A673 (cell line): ENCODE measurements at regions not wholly inside any gene's neighbourhood (a gene's known extent, or its start where the extent isn't known, plus 50 kb on each side); places are given as distances from the start of the nearest gene placed in this dataset.

Source experiments
- BruUV-seq: library from RNA; stranded (reverse); fragments of 400-500 nt; replicated peaks from 2 replicates; lab custom pipeline; 2021; lab: Mats Ljungman, UMichigan
- CTCF ChIA-PET: fragments of 300-600 bp; sonication (Branson Sonifier 250); formaldehyde crosslinking; loops from one replicate; lab custom pipeline; 2022; ENCODE audit warnings: antibody characterized with exemption; lab: Charles Lee
- POLR2A ChIA-PET: fragments of 300-600 bp; sonication (Branson Sonifier 250); formaldehyde crosslinking; loops from one replicate; lab custom pipeline; 2022; ENCODE audit warnings: antibody characterized with exemption; ENCODE audit not compliant: low non-redundant PET; lab: Charles Lee
- DNase-seq: peaks from one replicate; pipeline ENCODE4 v3.0.0-alpha.2; 2015; ENCODE audit warnings: low spot score
- H3K27ac ChIP-seq: fragments of 200-600 bp; sonication (generic); 2 replicates; pipeline ENCODE4 v1.5.1; 2016; ENCODE audit warnings: mixed run types, low read depth, mild to moderate bottlenecking, mixed read lengths, antibody characterized with exemption, low read length; ENCODE audit not compliant: poor library complexity, severe bottlenecking
- H3K27me3 ChIP-seq: fragments of 200-600 bp; sonication (generic); replicated peaks from 2 replicates; pipeline ENCODE4 v1.6.1; 2017; ENCODE audit warnings: mixed run types, low read depth, mild to moderate bottlenecking, mixed read lengths, antibody characterized with exemption, low read length; ENCODE audit not compliant: insufficient read depth, poor library complexity
- H3K36me3 ChIP-seq: fragments of 200-600 bp; sonication (generic); 2 replicates; pipeline ENCODE4 v1.6.1; 2016; ENCODE audit warnings: mixed run types, mild to moderate bottlenecking, mixed read lengths, antibody characterized with exemption, low read length; ENCODE audit not compliant: insufficient read depth, poor library complexity, severe bottlenecking
- H3K4me1 ChIP-seq: fragments of 200-600 bp; sonication (generic); 2 replicates; pipeline ENCODE4 v1.6.1; 2017; ENCODE audit warnings: mixed run types, mild to moderate bottlenecking, mixed read lengths, antibody characterized with exemption, low read length; ENCODE audit not compliant: insufficient read depth, poor library complexity, severe bottlenecking
- H3K4me3 ChIP-seq: fragments of 200-600 bp; sonication (generic); 2 replicates; pipeline ENCODE4 v1.5.1; 2016; ENCODE audit warnings: low read depth, mixed run types, mild to moderate bottlenecking, mixed read lengths, low read length; ENCODE audit not compliant: poor library complexity, severe bottlenecking
- H3K9me3 ChIP-seq: fragments of 200-600 bp; sonication (generic); 2 replicates; pipeline ENCODE4 v1.6.1; 2016; ENCODE audit warnings: mixed run types, low read depth, mild to moderate bottlenecking, mixed read lengths, antibody characterized with exemption, low read length; ENCODE audit not compliant: poor library complexity, severe bottlenecking
- CTCF ChIP-seq: fragments of 300-800, 200-600 bp; sonication (generic); conservative IDR thresholded peaks from 2 replicates; pipeline ENCODE4 v1.5.1; 2017; ENCODE audit warnings: low read depth, mild to moderate bottlenecking, antibody characterized with exemption, low read length, moderate library complexity, mixed read lengths
- EZH2 ChIP-seq: fragments of 200-600 bp; sonication (generic); IDR thresholded peaks from 2 replicates; pipeline ENCODE4 v1.6.1; 2017; ENCODE audit warnings: borderline replicate concordance, low read depth, mild to moderate bottlenecking, mixed read lengths, antibody characterized with exemption, low read length; ENCODE audit not compliant: poor library complexity, severe bottlenecking
- intact Hi-C: fragments of 100-400 bp; cut with micrococcal nuclease; formaldehyde crosslinking; loops from one replicate; pipeline ENCODE4 v1.10.0; 2022; ENCODE audit not compliant: unreplicated experiment

GRCh38 chr14:71524320-71524982 lies 407.8 kb upstream of the RGS6 start:
- POLR2A ChIA-PET = no interaction called here
- no peaks in the 10 kb centered on the region for H3K27me3 ChIP-seq
- no peak overlapping the region for H3K27ac ChIP-seq
- peaks cover 43% of the 10 kb centered on the region for H3K4me1 ChIP-seq
- intact Hi-C loops = no loop called here
- no peaks in the 10 kb centered on the region for H3K36me3 ChIP-seq
- CTCF ChIA-PET = no interaction called here
- no peaks in the 10 kb centered on the region for H3K9me3 ChIP-seq
- TF ChIP-seq CTCF (no peak), EZH2 (no peak)
- DNase-seq = no peak
- no peak overlapping the region for H3K4me3 ChIP-seq
- no TSS peak for BruUV-seq

- no peaks in the 10 kb centered on the region for H3K36me3 ChIP-seq
- DNase-seq = peak; percentile 46
- POLR2A ChIA-PET = no interaction called here
- TF ChIP-seq CTCF = no peak
- TF ChIP-seq EZH2 = no peak
- CTCF ChIA-PET = no interaction called here
- intact Hi-C loops = no loop called here
- no peaks in the 10 kb centered on the region for H3K9me3 ChIP-seq
- peak overlapping the region; percentile 64 for H3K27ac ChIP-seq
- H3K27me3 ChIP-seq = no peaks in the 10 kb centered on the region
- BruUV-seq = no TSS peak
- peaks cover 55% of the 10 kb centered on the region for H3K4me1 ChIP-seq
- H3K4me3 ChIP-seq = no peak overlapping the region
Measured at GRCh38 chr14:71525663-71526221, 406.5 kb upstream of the RGS6 start.

GRCh38 chr14:71526388-71526787 lies 405.8 kb upstream of the RGS6 start:
- no peaks in the 10 kb centered on the region for H3K27me3 ChIP-seq
- H3K27ac ChIP-seq = no peak overlapping the region
- TF ChIP-seq EZH2 (no peak), CTCF (no peak)
- ChIA-PET CTCF (no interaction called here), POLR2A (no interaction called here)
- intact Hi-C loops = no loop called here
- H3K4me1 ChIP-seq = peaks cover 55% of the 10 kb centered on the region
- H3K36me3 ChIP-seq = no peaks in the 10 kb centered on the region
- no peaks in the 10 kb centered on the region for H3K9me3 ChIP-seq
- BruUV-seq = no TSS peak
- no peak overlapping the region for H3K4me3 ChIP-seq
- DNase-seq = no peak
